Neural crest cell (in vitro differentiated cells): ENCODE measurements at regions not wholly inside any gene's neighbourhood (a gene's known extent, or its start where the extent isn't known, plus 50 kb on each side); places are given as distances from the start of the nearest gene placed in this dataset.
"Not testable (repeated sequence)": the region's sequence is repeated elsewhere in the genome, so short reads cannot be mapped to it uniquely, and the experiment has no call there.

Source experiments
- DNase-seq: peaks from one replicate; pipeline ENCODE4 v3.0.0; 2021; ENCODE audit warnings: low read depth, mixed read lengths, low spot score
- H3K27ac Mint-ChIP-seq: one replicate; pipeline ENCODE4 v1.8.0; 2021; ENCODE audit warnings: mild to moderate bottlenecking, mixed read lengths; ENCODE audit not compliant: unreplicated experiment
- H3K27me3 Mint-ChIP-seq: 2 replicates; pipeline ENCODE4 v1.8.0; 2021; ENCODE audit warnings: low read depth, mild to moderate bottlenecking, mixed read lengths
- H3K36me3 Mint-ChIP-seq: 2 replicates; pipeline ENCODE4 v1.8.0; 2021; ENCODE audit warnings: low read depth, mild to moderate bottlenecking, mixed read lengths
- H3K4me1 Mint-ChIP-seq: 2 replicates; pipeline ENCODE4 v1.8.0; 2021; ENCODE audit warnings: mixed read lengths
- H3K4me3 Mint-ChIP-seq: one replicate; pipeline ENCODE4 v1.8.0; 2021; ENCODE audit warnings: mild to moderate bottlenecking, mixed read lengths
- H3K9me3 Mint-ChIP-seq: 2 replicates; pipeline ENCODE4 v1.8.0; 2021; ENCODE audit warnings: mixed read lengths
- TF ChIP-seq, protein P1 (sequence below): fragments of 200-600 bp; sonication (generic); conservative IDR thresholded peaks from 2 replicates; pipeline ENCODE4 v1.5.0; 2021; ENCODE audit warnings: antibody characterized with exemption, mild to moderate bottlenecking

DNA sequence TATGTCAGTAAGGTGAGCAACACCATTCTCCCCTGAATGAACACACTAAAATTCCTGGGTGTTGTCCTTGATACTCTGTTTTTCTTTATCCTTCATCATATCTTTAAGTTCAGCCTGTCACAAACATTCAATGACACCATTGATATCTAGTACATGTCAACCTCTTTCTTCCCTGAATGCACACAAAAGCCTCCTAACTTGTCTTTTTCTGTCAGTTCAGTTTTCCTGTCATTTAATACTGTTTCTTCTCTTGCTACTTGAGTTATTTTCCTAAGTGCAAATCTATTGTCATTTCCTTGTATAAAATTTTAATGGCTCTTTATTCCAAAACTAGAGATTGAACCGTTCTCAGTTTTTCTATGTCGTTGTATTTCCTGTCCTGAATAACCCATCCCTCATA, 1107.6 kb upstream of the SLC39A10 start:
- no peak overlapping the region for H3K27ac Mint-ChIP-seq
- no peak overlapping the region for H3K4me3 Mint-ChIP-seq
- no peaks in the 10 kb centered on the region for H3K4me1 Mint-ChIP-seq
- H3K27me3 Mint-ChIP-seq = peaks cover 2% of the 10 kb centered on the region
- peaks cover 2% of the 10 kb centered on the region for H3K9me3 Mint-ChIP-seq
- DNase-seq = no peak
- TF ChIP-seq, protein P1, sequence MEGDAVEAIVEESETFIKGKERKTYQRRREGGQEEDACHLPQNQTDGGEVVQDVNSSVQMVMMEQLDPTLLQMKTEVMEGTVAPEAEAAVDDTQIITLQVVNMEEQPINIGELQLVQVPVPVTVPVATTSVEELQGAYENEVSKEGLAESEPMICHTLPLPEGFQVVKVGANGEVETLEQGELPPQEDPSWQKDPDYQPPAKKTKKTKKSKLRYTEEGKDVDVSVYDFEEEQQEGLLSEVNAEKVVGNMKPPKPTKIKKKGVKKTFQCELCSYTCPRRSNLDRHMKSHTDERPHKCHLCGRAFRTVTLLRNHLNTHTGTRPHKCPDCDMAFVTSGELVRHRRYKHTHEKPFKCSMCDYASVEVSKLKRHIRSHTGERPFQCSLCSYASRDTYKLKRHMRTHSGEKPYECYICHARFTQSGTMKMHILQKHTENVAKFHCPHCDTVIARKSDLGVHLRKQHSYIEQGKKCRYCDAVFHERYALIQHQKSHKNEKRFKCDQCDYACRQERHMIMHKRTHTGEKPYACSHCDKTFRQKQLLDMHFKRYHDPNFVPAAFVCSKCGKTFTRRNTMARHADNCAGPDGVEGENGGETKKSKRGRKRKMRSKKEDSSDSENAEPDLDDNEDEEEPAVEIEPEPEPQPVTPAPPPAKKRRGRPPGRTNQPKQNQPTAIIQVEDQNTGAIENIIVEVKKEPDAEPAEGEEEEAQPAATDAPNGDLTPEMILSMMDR = no peak
- no peaks in the 10 kb centered on the region for H3K36me3 Mint-ChIP-seq

DNA sequence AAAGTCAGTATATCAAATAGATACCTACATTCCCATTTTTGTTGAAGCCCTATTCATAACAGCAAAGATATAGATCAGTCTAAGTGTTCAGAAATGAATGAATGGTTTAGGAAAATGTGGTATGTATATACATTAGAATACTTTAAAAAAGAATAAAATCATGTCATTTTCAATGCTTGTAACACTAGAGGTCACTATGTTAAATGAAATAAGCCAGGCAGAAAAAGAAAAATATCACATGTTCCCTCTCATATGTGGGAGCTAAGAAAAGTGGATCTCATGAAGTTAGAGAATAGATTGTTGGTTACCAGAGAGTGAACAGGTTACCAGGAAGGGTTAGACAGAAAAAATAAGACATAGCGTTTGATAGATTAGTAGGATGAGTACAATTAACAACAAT, 1111.0 kb upstream of the SLC39A10 start:
- H3K4me3 Mint-ChIP-seq = no peak overlapping the region
- H3K4me1 Mint-ChIP-seq = no peaks in the 10 kb centered on the region
- no peak overlapping the region for H3K27ac Mint-ChIP-seq
- H3K27me3 Mint-ChIP-seq = no peaks in the 10 kb centered on the region
- peaks cover 10% of the 10 kb centered on the region for H3K9me3 Mint-ChIP-seq
- TF ChIP-seq, protein P1 = peak; percentile 60
- no peak for DNase-seq
- H3K36me3 Mint-ChIP-seq = no peaks in the 10 kb centered on the region

DNA sequence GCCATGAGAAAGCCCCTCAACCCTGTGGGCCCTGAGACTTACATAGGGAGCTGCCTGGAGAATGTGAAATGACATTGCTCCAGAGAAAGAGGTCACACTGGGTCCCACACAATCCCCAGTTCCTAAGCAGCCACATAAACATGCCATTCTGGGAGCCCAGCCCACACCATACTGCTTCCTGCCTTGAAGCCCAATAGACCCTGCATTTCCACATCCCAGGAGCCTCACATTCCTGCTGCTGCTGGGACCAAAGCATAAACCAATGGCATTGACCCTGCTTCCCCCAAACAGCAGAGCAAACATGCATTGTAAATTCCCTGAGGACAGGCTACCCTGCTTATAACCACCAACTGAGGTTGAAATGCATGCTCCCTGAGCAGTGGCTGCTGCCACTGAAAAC, 1117.6 kb upstream of the SLC39A10 start:
- Mint-ChIP-seq H3K27ac (no peak overlapping the region), H3K36me3 (no peaks in the 10 kb centered on the region), H3K9me3 (peaks cover 8% of the 10 kb centered on the region), H3K27me3 (no peaks in the 10 kb centered on the region), H3K4me1 (no peaks in the 10 kb centered on the region), H3K4me3 (no peak overlapping the region)
- DNase-seq = no peak
- TF ChIP-seq, protein P1 = no peak

DNA sequence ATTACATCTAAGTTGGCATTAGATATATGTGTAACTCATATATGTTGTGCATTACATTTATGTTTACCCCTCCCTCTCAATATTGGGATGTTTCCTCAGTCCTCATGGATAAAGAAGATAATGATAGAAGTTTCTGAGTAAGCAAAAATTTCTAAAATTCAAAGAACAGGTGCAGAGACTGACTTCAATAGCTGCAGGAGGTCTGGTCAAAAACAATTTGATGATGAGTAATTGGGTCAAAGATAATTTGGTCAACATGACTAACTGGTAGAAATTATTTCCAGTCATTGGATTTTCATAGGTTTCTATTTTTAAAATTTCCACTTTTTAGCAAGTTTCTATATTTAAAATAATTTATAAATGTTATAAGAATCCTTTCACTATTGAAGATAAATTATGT, 1130.9 kb upstream of the SLC39A10 start:
- TF ChIP-seq, protein P1 = no peak
- H3K9me3 Mint-ChIP-seq = no peaks in the 10 kb centered on the region
- no peak for DNase-seq
- no peak overlapping the region for H3K27ac Mint-ChIP-seq
- H3K4me1 Mint-ChIP-seq = no peaks in the 10 kb centered on the region
- H3K4me3 Mint-ChIP-seq = no peak overlapping the region
- H3K27me3 Mint-ChIP-seq = peaks cover 17% of the 10 kb centered on the region
- no peaks in the 10 kb centered on the region for H3K36me3 Mint-ChIP-seq

DNA sequence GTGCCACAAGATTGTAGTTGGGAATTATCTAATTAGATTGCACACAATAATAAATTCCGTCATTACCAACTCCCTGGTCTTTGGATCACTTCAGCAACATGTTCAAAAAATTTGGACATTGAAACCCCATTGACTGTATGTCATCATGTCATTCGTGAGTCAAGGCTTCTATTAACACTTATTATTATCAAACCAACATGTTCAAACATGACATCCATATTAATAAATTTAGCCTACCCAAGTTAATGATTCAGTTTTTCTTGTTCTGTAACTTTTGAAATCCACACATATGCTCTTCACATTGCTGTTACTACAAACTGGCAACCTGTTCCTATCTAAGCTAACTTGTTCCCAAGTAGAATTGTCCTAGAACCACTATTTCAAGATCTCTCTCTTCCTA, 1142.7 kb upstream of the SLC39A10 start:
- H3K4me3 Mint-ChIP-seq = no peak overlapping the region
- H3K36me3 Mint-ChIP-seq = no peaks in the 10 kb centered on the region
- H3K27ac Mint-ChIP-seq = no peak overlapping the region
- no peak for DNase-seq
- H3K4me1 Mint-ChIP-seq = no peaks in the 10 kb centered on the region
- H3K27me3 Mint-ChIP-seq = peaks cover 5% of the 10 kb centered on the region
- TF ChIP-seq, protein P1 = no peak
- peaks cover 2% of the 10 kb centered on the region for H3K9me3 Mint-ChIP-seq

DNA sequence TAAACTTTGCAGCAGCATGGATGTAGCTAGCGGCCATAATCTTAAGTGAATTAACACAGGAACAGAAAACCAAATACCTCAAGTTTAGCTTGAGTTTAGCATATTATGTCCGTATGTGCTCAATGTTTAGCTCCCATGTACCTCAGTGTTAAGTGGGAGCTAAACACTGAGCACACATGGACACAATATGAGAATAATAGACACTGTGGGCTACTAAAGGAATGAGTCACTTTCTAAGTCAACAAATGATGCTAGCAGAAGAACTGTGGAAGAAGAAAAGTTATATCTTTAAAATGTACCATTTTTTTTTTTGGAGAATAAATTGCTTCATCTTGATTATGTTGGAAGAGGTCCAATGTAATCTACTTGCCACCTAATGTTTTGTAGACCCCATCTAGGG, 1146.0 kb upstream of the SLC39A10 start:
- H3K36me3 Mint-ChIP-seq, H3K4me1 Mint-ChIP-seq, H3K27me3 Mint-ChIP-seq, H3K4me3 Mint-ChIP-seq, H3K27ac Mint-ChIP-seq, H3K9me3 Mint-ChIP-seq, DNase-seq: not testable (repeated sequence)

DNA sequence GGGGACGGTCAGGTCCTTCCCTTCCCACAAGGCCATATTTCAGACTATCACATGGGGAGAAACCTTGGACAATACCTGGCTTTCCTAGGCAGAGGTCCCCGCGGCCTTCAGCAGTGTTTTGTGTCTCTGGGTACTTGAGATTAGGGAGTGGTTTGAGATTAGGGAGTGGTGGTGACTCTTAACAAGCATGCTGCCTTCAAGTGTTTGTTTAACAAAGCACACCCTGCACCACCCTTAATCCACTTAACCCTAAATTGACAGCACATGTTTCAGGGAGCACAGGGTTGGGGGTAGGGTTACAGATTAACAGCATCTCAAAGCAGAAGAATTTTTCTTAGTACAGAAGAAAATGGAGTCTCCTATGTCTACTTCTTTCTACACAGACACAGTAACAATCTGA, 1152.2 kb upstream of the SLC39A10 start:
- DNase-seq, H3K4me1 Mint-ChIP-seq, H3K27me3 Mint-ChIP-seq, H3K27ac Mint-ChIP-seq, H3K4me3 Mint-ChIP-seq, H3K36me3 Mint-ChIP-seq, H3K9me3 Mint-ChIP-seq: not testable (repeated sequence)
